Activated CD8-positive, alpha-beta T cell treated with anti-CD3 and anti-CD28 coated beads for 36 hours (primary cell): ENCODE measurements at regions not wholly inside any gene's neighbourhood (a gene's known extent, or its start where the extent isn't known, plus 50 kb on each side); places are given as distances from the start of the nearest gene placed in this dataset.

Experiments used
- ATAC-seq: fragments of 200-7000 bp; cut with Tn5 transposase; one replicate; pipeline ENCODE4 v1.10.0; 2021; ENCODE audit warnings: mild to moderate bottlenecking, moderate library complexity
- CTCF ChIA-PET: fragments of 350-600 bp; sonication (Branson Sonifier 250); formaldehyde crosslinking; loops from one replicate; lab custom pipeline; 2021; ENCODE audit warnings: antibody characterized with exemption; lab: Charles Lee
- POLR2A ChIA-PET: fragments of 350-600 bp; sonication (Branson Sonifier 250); formaldehyde crosslinking; loops from one replicate; lab custom pipeline; 2021; ENCODE audit warnings: antibody characterized with exemption; lab: Charles Lee
- DNase-seq: peaks from one replicate; pipeline ENCODE4 v3.0.0-alpha.2; 2020
- H3K27ac Mint-ChIP-seq: one replicate; pipeline ENCODE4 v1.8.0; 2021; ENCODE audit warnings: mild to moderate bottlenecking, mixed read lengths
- H3K27me3 Mint-ChIP-seq: one replicate; pipeline ENCODE4 v1.8.0; 2021; ENCODE audit warnings: mixed read lengths
- H3K36me3 Mint-ChIP-seq: one replicate; pipeline ENCODE4 v1.8.0; 2021; ENCODE audit warnings: low read depth, mixed read lengths
- H3K4me1 Mint-ChIP-seq: one replicate; pipeline ENCODE4 v1.8.0; 2021; ENCODE audit warnings: low read depth, mixed read lengths
- H3K4me3 Mint-ChIP-seq: one replicate; pipeline ENCODE4 v1.8.0; 2021; ENCODE audit warnings: mild to moderate bottlenecking, moderate library complexity, mixed read lengths
- H3K9me3 Mint-ChIP-seq: one replicate; pipeline ENCODE4 v1.8.0; 2021; ENCODE audit warnings: mixed read lengths
- CTCF ChIP-seq: fragments of 200-600 bp; IDR thresholded peaks from one replicate; pipeline ENCODE4 v1.8.0; 2022; ENCODE audit warnings: antibody characterized with exemption, mild to moderate bottlenecking
- intact Hi-C: fragments of 100-400 bp; cut with micrococcal nuclease; formaldehyde crosslinking; loops from one replicate; pipeline ENCODE4 v1.10.0; 2022

GRCh38 chr12:132407992-132408391 is 78.6 kb upstream of the GALNT9 start:
- no peak for ATAC-seq
- no peak for DNase-seq
- no peaks in the 10 kb centered on the region for H3K4me1 Mint-ChIP-seq
- peaks cover 2% of the 10 kb centered on the region for H3K27me3 Mint-ChIP-seq
- no peaks in the 10 kb centered on the region for H3K36me3 Mint-ChIP-seq
- ChIA-PET POLR2A (no interaction called here), CTCF (no interaction called here)
- no peak overlapping the region for H3K27ac Mint-ChIP-seq
- no peaks in the 10 kb centered on the region for H3K9me3 Mint-ChIP-seq
- no peak overlapping the region for H3K4me3 Mint-ChIP-seq
- intact Hi-C loops = no loop called here
- no peak for TF ChIP-seq CTCF

- Mint-ChIP-seq H3K36me3 (no peaks in the 10 kb centered on the region), H3K27me3 (peaks cover 4% of the 10 kb centered on the region), H3K4me1 (no peaks in the 10 kb centered on the region), H3K4me3 (no peak overlapping the region), H3K9me3 (no peaks in the 10 kb centered on the region), H3K27ac (no peak overlapping the region)
- ChIA-PET CTCF (no interaction called here), POLR2A (no interaction called here)
- no peak for TF ChIP-seq CTCF
- DNase-seq (no peak), ATAC-seq (no peak)
- intact Hi-C loops = no loop called here
These were observed 78.1 kb upstream of the GALNT9 start for GRCh38 chr12:132407451-132407961.

- no peak for ATAC-seq
- no peaks in the 10 kb centered on the region for H3K4me1 Mint-ChIP-seq
- ChIA-PET POLR2A (no interaction called here), CTCF (no interaction called here)
- peaks cover 5% of the 10 kb centered on the region for H3K27me3 Mint-ChIP-seq
- no peaks in the 10 kb centered on the region for H3K36me3 Mint-ChIP-seq
- no peaks in the 10 kb centered on the region for H3K9me3 Mint-ChIP-seq
- no peak for DNase-seq
- no peak overlapping the region for H3K27ac Mint-ChIP-seq
- H3K4me3 Mint-ChIP-seq = no peak overlapping the region
- intact Hi-C loops = no loop called here
- TF ChIP-seq CTCF = no peak
These were observed 77.4 kb upstream of the GALNT9 start for GRCh38 chr12:132406493-132407450.

- ChIA-PET POLR2A (no interaction called here), CTCF (no interaction called here)
- Mint-ChIP-seq H3K4me1 (no peaks in the 10 kb centered on the region), H3K4me3 (no peak overlapping the region), H3K36me3 (no peaks in the 10 kb centered on the region), H3K27me3 (peaks cover 5% of the 10 kb centered on the region), H3K9me3 (no peaks in the 10 kb centered on the region), H3K27ac (no peak overlapping the region)
- no peak for ATAC-seq
- no peak for DNase-seq
- no peak for TF ChIP-seq CTCF
- intact Hi-C loops = no loop called here
These were observed 76.4 kb upstream of the GALNT9 start for GRCh38 chr12:132405742-132406251.
